Left lung (tissue), 4 donors: ENCODE measurements at regions not wholly inside any gene's neighbourhood (a gene's known extent, or its start where the extent isn't known, plus 50 kb on each side); places are given as distances from the start of the nearest gene placed in this dataset.

ENCODE experiments used
- ATAC-seq: fragments of 200-7000 bp; cut with Tn5 transposase; one replicate; pipeline ENCODE4 v1.9.1; 2020; ENCODE audit warnings: moderate library complexity
- DNase-seq, 4 donors: peaks; one replicate each; pipeline ENCODE4 v3.0.0-alpha.2; 2013 to 2020
- H3K27ac ChIP-seq, 2 donors: fragments of 200-600 bp; sonication (generic) in 1 of 2; one replicate each; pipeline versions ENCODE4 v1.5.0 to v1.8.0; 2020 to 2021
- H3K27me3 ChIP-seq, 2 donors: fragments of 200-600 bp; sonication (generic) in 1 of 2; one replicate each; pipeline versions ENCODE4 v1.5.0 to v1.8.0; 2020 to 2021
- H3K36me3 ChIP-seq, 2 donors: fragments of 200-600 bp; sonication (generic) in 1 of 2; one replicate each; pipeline versions ENCODE4 v1.5.0 to v1.8.0; 2020 to 2021
- H3K4me1 ChIP-seq, 2 donors: fragments of 200-600 bp; one replicate each; pipeline ENCODE4 v1.8.0; 2021
- H3K4me3 ChIP-seq, 2 donors: fragments of 200-600 bp; sonication (generic) in 1 of 2; one replicate each; pipeline versions ENCODE4 v1.5.0 to v1.8.0; 2020 to 2021; ENCODE audit warnings: mild to moderate bottlenecking in 1 of 2
- H3K9me3 ChIP-seq, 2 donors: fragments of 200-600 bp; sonication (generic) in 1 of 2; one replicate each; pipeline versions ENCODE4 v1.5.0 to v1.8.0; 2020 to 2021
- intact Hi-C, 2 donors: fragments of 100-400 bp; cut with DNase I; formaldehyde crosslinking; loops; one replicate each; pipeline versions ENCODE4 v1.11.2 to v1.14.2; 2022
- TF ChIP-seq, protein P1 (sequence below), 2 donors: fragments of 200-600 bp; sonication (generic) in 1 of 2; IDR thresholded peaks; one replicate each; pipeline versions ENCODE4 v1.5.0 to v1.8.0; 2021; ENCODE audit warnings: antibody characterized with exemption in 2 of 2
- donor health status: DM: no; HTN: yes; CAD: no.
- donor health status: DM: no; HTN: no; CAD: no.

GRCh38 chr2:41568648-41569047 lies 479.2 kb upstream of the PKDCC start:
- DNase-seq (no peak), ATAC-seq (no peak)
- TF ChIP-seq, protein P1, sequence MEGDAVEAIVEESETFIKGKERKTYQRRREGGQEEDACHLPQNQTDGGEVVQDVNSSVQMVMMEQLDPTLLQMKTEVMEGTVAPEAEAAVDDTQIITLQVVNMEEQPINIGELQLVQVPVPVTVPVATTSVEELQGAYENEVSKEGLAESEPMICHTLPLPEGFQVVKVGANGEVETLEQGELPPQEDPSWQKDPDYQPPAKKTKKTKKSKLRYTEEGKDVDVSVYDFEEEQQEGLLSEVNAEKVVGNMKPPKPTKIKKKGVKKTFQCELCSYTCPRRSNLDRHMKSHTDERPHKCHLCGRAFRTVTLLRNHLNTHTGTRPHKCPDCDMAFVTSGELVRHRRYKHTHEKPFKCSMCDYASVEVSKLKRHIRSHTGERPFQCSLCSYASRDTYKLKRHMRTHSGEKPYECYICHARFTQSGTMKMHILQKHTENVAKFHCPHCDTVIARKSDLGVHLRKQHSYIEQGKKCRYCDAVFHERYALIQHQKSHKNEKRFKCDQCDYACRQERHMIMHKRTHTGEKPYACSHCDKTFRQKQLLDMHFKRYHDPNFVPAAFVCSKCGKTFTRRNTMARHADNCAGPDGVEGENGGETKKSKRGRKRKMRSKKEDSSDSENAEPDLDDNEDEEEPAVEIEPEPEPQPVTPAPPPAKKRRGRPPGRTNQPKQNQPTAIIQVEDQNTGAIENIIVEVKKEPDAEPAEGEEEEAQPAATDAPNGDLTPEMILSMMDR (IDR thresholded peaks at IDR 0.05) = no peak
- Histone ChIP-seq H3K4me1 (no peaks in the 10 kb centered on the region), H3K36me3 (no peaks in the 10 kb centered on the region), H3K27ac (no peak overlapping the region), H3K9me3 (no peaks in the 10 kb centered on the region), H3K4me3 (no peak overlapping the region), H3K27me3 (no peaks in the 10 kb centered on the region)
- intact Hi-C loops = no loop called here

- ATAC-seq = no peak
Observed at GRCh38 chr2:41572154-41572553, 475.7 kb upstream of the PKDCC start.

GRCh38 chr2:41576423-41576822 lies 471.4 kb upstream of the PKDCC start:
- Histone ChIP-seq H3K36me3 (no peaks in the 10 kb centered on the region), H3K9me3 (no peaks in the 10 kb centered on the region), H3K27ac (no peak overlapping the region), H3K27me3 (no peaks in the 10 kb centered on the region), H3K4me3 (no peak overlapping the region), H3K4me1 (no peaks in the 10 kb centered on the region)
- ATAC-seq (no peak), DNase-seq (no peak)
- TF ChIP-seq, protein P1 (IDR thresholded peaks at IDR 0.05) = no peak
- intact Hi-C loops = no loop called here

More at GRCh38 chr2:41572154-41572553, 475.7 kb upstream of the PKDCC start:
- Histone ChIP-seq H3K27ac (no peak overlapping the region), H3K36me3 (no peaks in the 10 kb centered on the region), H3K4me3 (no peak overlapping the region), H3K4me1 (no peaks in the 10 kb centered on the region), H3K9me3 (no peaks in the 10 kb centered on the region), H3K27me3 (no peaks in the 10 kb centered on the region)
- TF ChIP-seq, protein P1 (IDR thresholded peaks at IDR 0.05) = no peak
- no peak for DNase-seq
- intact Hi-C loops = no loop called here

DNA sequence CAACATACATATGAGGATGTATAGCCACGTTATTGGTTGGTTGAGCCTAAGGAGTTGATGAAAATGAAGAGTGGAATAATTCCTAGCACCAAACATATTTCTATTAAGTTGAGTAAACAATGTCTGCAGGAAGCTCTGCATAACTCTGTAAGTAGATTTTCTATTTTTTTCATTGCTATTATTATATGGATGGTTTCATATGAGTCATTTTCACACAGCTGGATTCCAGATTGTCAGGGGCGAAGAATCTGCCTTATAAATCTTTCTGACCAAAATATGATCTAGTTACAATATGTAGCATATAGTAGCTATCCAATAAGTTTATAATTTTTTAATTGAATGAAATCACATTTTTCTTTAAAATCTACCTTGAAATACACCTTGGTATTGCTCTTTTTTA lies 468.0 kb upstream of the PKDCC start:
- Histone ChIP-seq H3K27me3 (no peaks in the 10 kb centered on the region), H3K4me3 (no peak overlapping the region), H3K9me3 (peaks cover 0 to 16% of the 10 kb centered on the region in 2 donors), H3K4me1 (no peaks in the 10 kb centered on the region), H3K27ac (no peak overlapping the region), H3K36me3 (no peaks in the 10 kb centered on the region)
- TF ChIP-seq, protein P1 (IDR thresholded peaks at IDR 0.05) = no peak
- no peak for DNase-seq
- intact Hi-C loops = no loop called here
- ATAC-seq = no peak

DNA sequence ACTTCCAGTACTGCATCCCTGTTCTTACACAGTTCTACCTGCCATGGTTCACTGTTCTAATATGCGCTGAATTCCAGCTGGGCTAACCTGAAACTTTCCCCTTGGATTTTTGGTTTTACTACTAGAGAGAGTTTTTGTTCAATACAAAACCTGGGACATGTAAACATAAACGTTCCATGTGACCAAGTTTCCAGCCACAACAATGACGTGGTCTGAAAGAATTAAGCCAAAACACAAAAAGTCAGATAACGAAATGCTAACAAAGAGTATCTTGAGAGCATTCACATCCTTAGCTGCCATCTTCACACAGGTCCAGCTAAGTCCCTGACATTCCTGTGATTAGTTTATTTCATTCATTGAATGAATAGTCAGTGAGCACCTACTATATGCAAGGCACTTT lies 467.0 kb upstream of the PKDCC start:
- Histone ChIP-seq H3K9me3 (peaks cover 0 to 26% of the 10 kb centered on the region in 2 donors), H3K27me3 (no peaks in the 10 kb centered on the region), H3K36me3 (no peaks in the 10 kb centered on the region), H3K27ac (no peak overlapping the region), H3K4me1 (no peaks in the 10 kb centered on the region), H3K4me3 (no peak overlapping the region)
- DNase-seq (no peak), ATAC-seq (no peak)
- TF ChIP-seq, protein P1 (IDR thresholded peaks at IDR 0.05) = no peak
- intact Hi-C loops = no loop called here
